ENCODE measurements at regions not wholly inside any gene's neighbourhood (a gene's known extent, or its start where the extent isn't known, plus 50 kb on each side); places are given as distances from the start of the nearest gene placed in this dataset.
"Not testable (repeated sequence)": the region's sequence is repeated elsewhere in the genome, so short reads cannot be mapped to it uniquely, and the experiment has no call there.

- DNase-seq (ENCODE audit: extremely low read depth, low read depth) = no peak
- no peak for TF ChIP-seq CTCF (IDR thresholded peaks at IDR 0.05; ENCODE audit: low read depth, low read length)
These were observed 768.0 kb upstream of the TMPRSS15 start for GRCh38 chr21:19171585-19171984.

GRCh38 chr21:19181604-19182140 is 778.1 kb upstream of the TMPRSS15 start:
- no peak for TF ChIP-seq CTCF (IDR thresholded peaks at IDR 0.05; ENCODE audit: low read depth, low read length)
- no peak for DNase-seq (ENCODE audit: extremely low read depth, low read depth)

GRCh38 chr21:19197950-19198349 is 794.4 kb upstream of the TMPRSS15 start:
- no peak for DNase-seq (ENCODE audit: extremely low read depth, low read depth)
- TF ChIP-seq CTCF (IDR thresholded peaks at IDR 0.05; ENCODE audit: low read depth, low read length) = no peak

- no peak for DNase-seq (ENCODE audit: extremely low read depth, low read depth)
- no peak for TF ChIP-seq CTCF (IDR thresholded peaks at IDR 0.05; ENCODE audit: low read depth, low read length)
These were observed 795.2 kb upstream of the TMPRSS15 start for GRCh38 chr21:19198801-19199200.

- no peak for TF ChIP-seq CTCF (IDR thresholded peaks at IDR 0.05; ENCODE audit: low read depth, low read length)
- DNase-seq (ENCODE audit: extremely low read depth, low read depth) = no peak
These were observed 814.6 kb upstream of the TMPRSS15 start for GRCh38 chr21:19218163-19218562.

- TF ChIP-seq CTCF (IDR thresholded peaks at IDR 0.05; ENCODE audit: low read depth, low read length) = no peak
- DNase-seq (ENCODE audit: extremely low read depth, low read depth) = no peak
These were observed 820.5 kb upstream of the TMPRSS15 start for GRCh38 chr21:19224090-19224489.

- TF ChIP-seq CTCF (IDR thresholded peaks at IDR 0.05; ENCODE audit: low read depth, low read length) = no peak
- DNase-seq (ENCODE audit: extremely low read depth, low read depth) = no peak
These were observed 824.6 kb upstream of the TMPRSS15 start for GRCh38 chr21:19228226-19228625.

- DNase-seq (ENCODE audit: extremely low read depth, low read depth) = not testable (repeated sequence)
These were observed 830.3 kb upstream of the TMPRSS15 start for GRCh38 chr21:19233841-19234240.
